Right lobe of liver (tissue), 4 donors: ENCODE measurements at regions not wholly inside any gene's neighbourhood (a gene's known extent, or its start where the extent isn't known, plus 50 kb on each side); places are given as distances from the start of the nearest gene placed in this dataset.

ENCODE experiments used
- POLR2A ChIP-seq: fragments of 450-650 bp; IDR thresholded peaks from one replicate; pipeline ENCODE4 v1.6.1; 2017; ENCODE audit warnings: antibody characterized with exemption, mild to moderate bottlenecking
- TF ChIP-seq, protein P1 (sequence below), 4 donors: fragments of 200-600 bp in 3 of 4; fragments of 450-650 bp in 1 of 4; IDR thresholded peaks; one replicate each; pipeline versions ENCODE4 v1.5.1 to v1.8.0; 2016 to 2022; ENCODE audit warnings: antibody characterized with exemption in 4 of 4, mild to moderate bottlenecking in 2 of 4
- donor health status: DM: no; HTN: no; CAD: no.
- donor health status: DM: no; HTN: no; CAD: no.
- donor health status: DM: no; HTN: yes; CAD: no.

DNA sequence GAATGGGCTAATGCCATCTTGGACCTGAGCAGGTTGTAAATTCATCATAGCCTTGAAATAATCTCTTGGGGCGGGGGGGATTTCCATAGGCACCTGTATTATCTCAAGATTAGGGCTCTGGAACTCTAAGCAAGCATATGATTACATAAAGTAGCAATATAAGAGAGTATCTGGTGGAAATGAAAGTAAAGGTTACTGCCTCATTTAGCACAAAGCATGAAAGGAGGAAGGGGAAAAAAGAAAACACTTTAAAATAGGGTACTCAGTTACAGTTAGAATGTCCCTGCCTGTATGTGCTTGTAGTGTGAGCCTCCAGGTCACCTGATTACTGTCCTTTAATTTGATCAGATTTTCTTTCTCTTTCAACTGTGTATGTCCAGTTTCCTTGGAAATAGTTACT lies 1079.7 kb upstream of the CDH18 start:
- TF ChIP-seq, protein P1, sequence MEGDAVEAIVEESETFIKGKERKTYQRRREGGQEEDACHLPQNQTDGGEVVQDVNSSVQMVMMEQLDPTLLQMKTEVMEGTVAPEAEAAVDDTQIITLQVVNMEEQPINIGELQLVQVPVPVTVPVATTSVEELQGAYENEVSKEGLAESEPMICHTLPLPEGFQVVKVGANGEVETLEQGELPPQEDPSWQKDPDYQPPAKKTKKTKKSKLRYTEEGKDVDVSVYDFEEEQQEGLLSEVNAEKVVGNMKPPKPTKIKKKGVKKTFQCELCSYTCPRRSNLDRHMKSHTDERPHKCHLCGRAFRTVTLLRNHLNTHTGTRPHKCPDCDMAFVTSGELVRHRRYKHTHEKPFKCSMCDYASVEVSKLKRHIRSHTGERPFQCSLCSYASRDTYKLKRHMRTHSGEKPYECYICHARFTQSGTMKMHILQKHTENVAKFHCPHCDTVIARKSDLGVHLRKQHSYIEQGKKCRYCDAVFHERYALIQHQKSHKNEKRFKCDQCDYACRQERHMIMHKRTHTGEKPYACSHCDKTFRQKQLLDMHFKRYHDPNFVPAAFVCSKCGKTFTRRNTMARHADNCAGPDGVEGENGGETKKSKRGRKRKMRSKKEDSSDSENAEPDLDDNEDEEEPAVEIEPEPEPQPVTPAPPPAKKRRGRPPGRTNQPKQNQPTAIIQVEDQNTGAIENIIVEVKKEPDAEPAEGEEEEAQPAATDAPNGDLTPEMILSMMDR (IDR thresholded peaks at IDR 0.05), result no peak
- no peak for TF ChIP-seq POLR2A
